Right cardiac atrium (tissue), 5 donors: ENCODE measurements at regions not wholly inside any gene's neighbourhood (a gene's known extent, or its start where the extent isn't known, plus 50 kb on each side); places are given as distances from the start of the nearest gene placed in this dataset.

Experiments
- ATAC-seq, 2 donors: fragments of 200-7000 bp; cut with Tn5 transposase; one replicate each; pipeline versions ENCODE4 v1.8.0 to v1.9.1; 2020; ENCODE audit warnings: moderate library complexity in 2 of 2, mild to moderate bottlenecking in 1 of 2
- DNase-seq, 3 donors: peaks; one replicate each; pipeline ENCODE4 v3.0.0-alpha.2; 2020
- H3K27ac ChIP-seq: one replicate; pipeline ENCODE4 v1.5.1; 2013; ENCODE audit warnings: mild to moderate bottlenecking, low read length, control low read depth, moderate library complexity
- H3K27me3 ChIP-seq: one replicate; pipeline ENCODE4 v1.6.1; 2013; ENCODE audit not compliant: control insufficient read depth, insufficient read depth
- H3K4me1 ChIP-seq: one replicate; pipeline ENCODE4 v1.6.1; 2013; ENCODE audit warnings: low read length; ENCODE audit not compliant: control insufficient read depth, insufficient read depth
- H3K4me3 ChIP-seq: one replicate; pipeline ENCODE4 v1.5.1; 2013; ENCODE audit warnings: low read length, control low read depth
- H3K9me3 ChIP-seq: one replicate; pipeline ENCODE4 v1.6.1; 2013; ENCODE audit warnings: low read length; ENCODE audit not compliant: control insufficient read depth
- WGBS: extraction: QIAGEN DNeasy Blood & Tissue Kit; methylation state at CpG from one replicate; pipeline ENCODE4 v1.1.7; 2013; 5-methylcytosine and 5-hydroxymethylcytosine counted together
- intact Hi-C, 4 donors: fragments of 100-400 bp; cut with DNase I; formaldehyde crosslinking; loops; one replicate each; pipeline versions ENCODE4 v1.11.0 to v1.14.0; 2022 to 2023
- donor health status: healthy with polysubstance abuse.
- donor health status: DM: no; HTN: yes; CAD: no.
- donor health status: DM: no; HTN: no; CAD: no.
- donor health status: DM: no; HTN: yes; CAD: no; lungs with severe emphysema.
- donor health status: DM: yes; HTN: yes; CAD: no.

GRCh38 chr2:103230796-103231195 lies 469.0 kb downstream of the TMEM182 start:
- Histone ChIP-seq H3K4me3 (no peak overlapping the region), H3K9me3 (no peaks in the 10 kb centered on the region), H3K4me1 (no peaks in the 10 kb centered on the region), H3K27ac (no peak overlapping the region), H3K27me3 (no peaks in the 10 kb centered on the region)
- 42% methylated on average over 1 of the region's 1 CpG for WGBS
- intact Hi-C loops = no loop called here
- ATAC-seq (no peak), DNase-seq (no peak)

- DNase-seq (no peak), ATAC-seq (no peak)
- no peak overlapping the region for H3K4me3 ChIP-seq
- H3K9me3 ChIP-seq = no peaks in the 10 kb centered on the region
- no peaks in the 10 kb centered on the region for H3K4me1 ChIP-seq
- no peaks in the 10 kb centered on the region for H3K27me3 ChIP-seq
- WGBS = 87% methylated on average over 4 of the region's 4 CpGs
- H3K27ac ChIP-seq = no peak overlapping the region
- intact Hi-C loops = no loop called here
Measured at GRCh38 chr2:103232865-103233264, 471.0 kb downstream of the TMEM182 start.

GRCh38 chr2:103233691-103234090 lies 471.9 kb downstream of the TMEM182 start:
- no peaks in the 10 kb centered on the region for H3K27me3 ChIP-seq
- DNase-seq (no peak), ATAC-seq (no peak)
- no peak overlapping the region for H3K4me3 ChIP-seq
- no peak overlapping the region for H3K27ac ChIP-seq
- no peaks in the 10 kb centered on the region for H3K4me1 ChIP-seq
- intact Hi-C loops = no loop called here
- WGBS = 66% methylated on average over 1 of the region's 1 CpG
- no peaks in the 10 kb centered on the region for H3K9me3 ChIP-seq

- WGBS = 26% methylated on average over 1 of the region's 1 CpG
- no peak for ATAC-seq
- no peak overlapping the region for H3K4me3 ChIP-seq
- no peak for DNase-seq
- intact Hi-C loops = no loop called here
- no peaks in the 10 kb centered on the region for H3K9me3 ChIP-seq
- no peaks in the 10 kb centered on the region for H3K4me1 ChIP-seq
- H3K27me3 ChIP-seq = no peaks in the 10 kb centered on the region
- H3K27ac ChIP-seq = no peak overlapping the region
Measured at GRCh38 chr2:103235283-103235682, 473.5 kb downstream of the TMEM182 start.

- H3K27me3 ChIP-seq = no peaks in the 10 kb centered on the region
- no peak overlapping the region for H3K27ac ChIP-seq
- no peak for ATAC-seq
- no peaks in the 10 kb centered on the region for H3K4me1 ChIP-seq
- intact Hi-C loops = no loop called here
- no peak for DNase-seq
- WGBS = 84% methylated on average over 4 of the region's 4 CpGs
- no peak overlapping the region for H3K4me3 ChIP-seq
- H3K9me3 ChIP-seq = no peaks in the 10 kb centered on the region
Measured at GRCh38 chr2:103249462-103249861, 487.6 kb downstream of the TMEM182 start.

GRCh38 chr2:103252781-103253180 lies 490.9 kb downstream of the TMEM182 start:
- ATAC-seq = no peak
- Histone ChIP-seq H3K4me3 (no peak overlapping the region), H3K9me3 (no peaks in the 10 kb centered on the region), H3K27ac (no peak overlapping the region), H3K27me3 (no peaks in the 10 kb centered on the region), H3K4me1 (no peaks in the 10 kb centered on the region)
- DNase-seq = no peak
- intact Hi-C loops = no loop called here
- 53% methylated on average over 3 of the region's 3 CpGs for WGBS

GRCh38 chr2:103254611-103255010 lies 492.8 kb downstream of the TMEM182 start:
- intact Hi-C loops = no loop called here
- WGBS = 39% methylated on average over 5 of the region's 5 CpGs

GRCh38 chr2:103264058-103264768 lies 502.4 kb downstream of the TMEM182 start:
- no peaks in the 10 kb centered on the region for H3K4me1 ChIP-seq
- no peak overlapping the region for H3K27ac ChIP-seq
- H3K9me3 ChIP-seq = no peaks in the 10 kb centered on the region
- intact Hi-C loops = no loop called here
- H3K4me3 ChIP-seq = no peak overlapping the region
- no peak for ATAC-seq
- no peak for DNase-seq
- 47% methylated on average over 5 of the region's 5 CpGs for WGBS
- H3K27me3 ChIP-seq = no peaks in the 10 kb centered on the region

More at GRCh38 chr2:103254611-103255010, 492.8 kb downstream of the TMEM182 start:
- H3K27ac ChIP-seq = no peak overlapping the region
- H3K4me3 ChIP-seq = no peak overlapping the region
- ATAC-seq (no peak), DNase-seq (no peak)
- no peaks in the 10 kb centered on the region for H3K9me3 ChIP-seq
- H3K4me1 ChIP-seq = no peaks in the 10 kb centered on the region
- H3K27me3 ChIP-seq = no peaks in the 10 kb centered on the region

- Histone ChIP-seq H3K9me3 (no peaks in the 10 kb centered on the region), H3K4me3 (no peak overlapping the region), H3K27me3 (no peaks in the 10 kb centered on the region), H3K27ac (no peak overlapping the region), H3K4me1 (no peaks in the 10 kb centered on the region)
- WGBS = 84% methylated on average over 8 of the region's 8 CpGs
- ATAC-seq = no peak
- no peak for DNase-seq
- intact Hi-C loops = no loop called here
Measured at GRCh38 chr2:103265521-103265920, 503.7 kb downstream of the TMEM182 start.

- DNase-seq (no peak), ATAC-seq (no peak)
- no peaks in the 10 kb centered on the region for H3K4me1 ChIP-seq
- no peak overlapping the region for H3K27ac ChIP-seq
- H3K27me3 ChIP-seq = no peaks in the 10 kb centered on the region
- 65% methylated on average over 8 of the region's 8 CpGs for WGBS
- H3K4me3 ChIP-seq = no peak overlapping the region
- intact Hi-C loops = no loop called here
- H3K9me3 ChIP-seq = no peaks in the 10 kb centered on the region
Measured at GRCh38 chr2:103268841-103269498, 507.1 kb downstream of the TMEM182 start.

GRCh38 chr2:103276869-103277268 lies 515.0 kb downstream of the TMEM182 start:
- no peak overlapping the region for H3K27ac ChIP-seq
- intact Hi-C loops = no loop called here
- no peaks in the 10 kb centered on the region for H3K9me3 ChIP-seq
- H3K4me1 ChIP-seq = no peaks in the 10 kb centered on the region
- 79% methylated on average over 2 of the region's 2 CpGs for WGBS
- H3K27me3 ChIP-seq = no peaks in the 10 kb centered on the region
- no peak for ATAC-seq
- no peak for DNase-seq
- H3K4me3 ChIP-seq = no peak overlapping the region
